HG02943 (cell line): ENCODE measurements at regions not wholly inside any gene's neighbourhood (a gene's known extent, or its start where the extent isn't known, plus 50 kb on each side); places are given as distances from the start of the nearest gene placed in this dataset.

Experiments used
- ATAC-seq: cut with Tn5 transposase; IDR thresholded peaks from one replicate; pipeline ENCODE4 v1.9.1; 2021; ENCODE audit warnings: mild to moderate bottlenecking, low read depth, moderate library complexity; ENCODE audit not compliant: unreplicated experiment

GRCh38 chr9:115985657-115986056, 167.9 kb upstream of the PAPPA start:
- ATAC-seq, result no peak

DNA sequence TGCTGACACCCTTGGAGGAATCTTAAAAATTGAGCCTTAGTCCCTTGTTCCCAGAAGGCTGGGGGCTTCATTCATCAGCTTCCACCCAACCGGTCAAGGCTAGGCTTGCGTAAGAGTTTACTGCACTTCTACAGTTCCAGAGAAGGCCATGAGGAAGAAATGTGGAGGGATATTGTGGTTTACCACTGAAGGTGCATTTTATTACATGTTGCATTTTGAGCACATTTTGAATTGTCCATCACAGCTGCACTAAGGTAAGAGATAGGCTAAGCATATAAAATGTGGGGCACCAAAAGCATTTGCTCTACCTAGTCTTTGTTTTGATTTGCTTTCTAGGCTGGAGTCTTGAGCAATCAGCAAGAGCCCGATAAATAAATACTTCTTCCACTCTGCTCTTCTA, 167.1 kb upstream of the PAPPA start:
- ATAC-seq, result no peak

- no peak for ATAC-seq
Observed at GRCh38 chr9:115988701-115989100, 164.9 kb upstream of the PAPPA start.

DNA sequence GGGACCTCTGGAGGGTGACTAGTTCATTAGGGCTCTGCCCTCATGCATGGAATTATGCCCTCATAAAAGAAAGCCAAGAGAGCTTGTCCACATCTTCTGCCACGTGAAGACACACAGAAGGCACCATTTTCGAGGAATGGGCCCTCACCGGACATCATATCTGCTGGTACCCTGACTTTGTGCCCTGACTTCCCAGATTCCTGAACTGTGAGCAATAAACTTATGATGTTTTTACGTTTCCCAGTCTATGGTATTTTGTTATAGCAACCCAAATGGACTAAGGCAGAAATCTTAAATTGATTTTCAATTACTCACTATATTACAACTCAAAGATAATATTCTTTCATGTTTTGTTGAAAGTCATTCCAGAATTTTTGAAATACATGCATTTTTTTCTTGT, 163.8 kb upstream of the PAPPA start:
- ATAC-seq, result no peak

DNA sequence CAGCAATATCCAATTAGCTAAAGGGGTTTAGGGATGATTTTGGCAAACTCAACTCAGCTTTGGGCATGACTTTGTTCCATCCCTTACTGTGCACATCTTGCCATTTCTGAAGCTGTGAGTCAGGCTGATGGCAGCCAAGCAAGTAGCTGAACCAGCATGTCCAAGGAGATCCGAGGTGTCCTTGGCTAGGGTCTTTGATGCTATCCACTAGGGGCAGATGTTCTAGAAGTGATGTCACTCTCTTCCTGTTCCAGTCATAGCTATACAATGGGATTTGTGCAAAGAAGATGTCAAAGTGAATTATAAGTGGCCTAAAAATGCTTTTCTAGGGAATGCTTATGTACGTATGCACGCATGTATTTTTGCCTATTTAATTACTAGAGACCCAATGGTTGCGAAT, 160.8 kb upstream of the PAPPA start:
- ATAC-seq, result no peak

- ATAC-seq, result no peak
Observed at GRCh38 chr9:115997923-115998322, 155.7 kb upstream of the PAPPA start.

- ATAC-seq, result no peak
Observed at GRCh38 chr9:115998666-115999065, 154.9 kb upstream of the PAPPA start.

- ATAC-seq, result no peak
Observed at GRCh38 chr9:115999498-115999897, 154.1 kb upstream of the PAPPA start.

GRCh38 chr9:116000748-116001329, 152.8 kb upstream of the PAPPA start:
- peak; percentile 59 for ATAC-seq

- no peak for ATAC-seq
Observed at GRCh38 chr9:116002181-116002580, 151.4 kb upstream of the PAPPA start.

GRCh38 chr9:116002624-116003023, 151.0 kb upstream of the PAPPA start:
- ATAC-seq, result no peak

- ATAC-seq, result no peak
Observed at GRCh38 chr9:116003397-116003796, 150.2 kb upstream of the PAPPA start.

- no peak for ATAC-seq
Observed at GRCh38 chr9:116005205-116005604, 148.4 kb upstream of the PAPPA start.

DNA sequence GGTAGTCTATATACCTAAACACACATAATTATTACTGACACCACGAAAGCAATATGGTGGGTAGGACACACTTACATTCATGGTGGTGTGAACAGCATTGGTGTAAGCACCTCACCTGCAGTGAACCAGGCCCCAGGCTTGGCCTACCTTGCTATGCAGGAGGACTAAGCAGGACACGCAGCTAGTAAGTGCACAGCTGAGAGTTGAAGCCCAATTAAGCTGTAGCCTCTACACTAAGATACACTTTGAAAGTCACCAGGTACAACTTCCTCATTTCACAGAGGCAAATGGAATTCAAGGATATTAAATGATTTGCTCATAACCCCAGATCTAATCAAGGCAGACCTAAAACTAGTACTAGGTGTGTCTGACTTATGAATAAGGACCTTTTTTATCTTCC, 145.8 kb upstream of the PAPPA start:
- no peak for ATAC-seq

DNA sequence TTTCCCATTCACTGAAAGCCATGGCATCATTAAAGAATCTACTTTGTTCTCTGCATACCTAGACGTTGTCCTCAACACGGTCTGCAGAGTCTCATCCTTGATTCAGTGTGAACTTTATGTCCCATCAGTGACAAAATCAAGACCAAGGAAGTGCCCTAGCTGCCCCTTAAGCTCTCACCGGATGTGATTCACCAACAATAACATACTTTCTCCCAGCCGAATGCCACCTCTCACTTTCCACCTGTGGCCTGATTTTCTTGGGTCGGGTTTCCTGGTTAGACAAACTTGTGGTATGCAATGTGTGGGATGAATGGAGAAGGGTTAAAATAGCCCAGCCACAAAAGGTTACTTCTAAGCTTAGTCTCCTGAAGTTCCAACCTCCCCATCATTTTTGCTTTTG, 145.3 kb upstream of the PAPPA start:
- ATAC-seq, result no peak

- no peak for ATAC-seq
Observed at GRCh38 chr9:116009420-116009819, 144.2 kb upstream of the PAPPA start.

DNA sequence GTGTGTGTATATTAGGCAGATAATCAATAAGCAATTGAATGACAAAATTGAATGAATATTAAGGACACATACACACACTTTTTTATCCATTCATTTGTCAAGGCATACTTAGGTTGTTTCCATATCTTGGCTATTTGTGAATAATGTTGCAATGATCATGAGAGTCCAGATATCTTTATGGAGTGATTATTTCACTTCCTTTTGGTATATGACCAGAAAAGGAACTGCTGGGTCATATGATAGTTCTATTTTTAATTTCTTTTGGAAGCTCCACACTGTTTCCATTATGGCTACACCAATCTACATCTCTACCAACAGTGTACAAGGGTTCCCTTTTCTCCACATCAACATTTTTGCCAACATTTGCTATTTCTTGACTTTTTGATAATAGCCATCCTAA, 137.7 kb upstream of the PAPPA start:
- no peak for ATAC-seq

- no peak for ATAC-seq
Observed at GRCh38 chr9:116020146-116020545, 133.4 kb upstream of the PAPPA start.

GRCh38 chr9:116020801-116021200, 132.8 kb upstream of the PAPPA start:
- ATAC-seq, result no peak

DNA sequence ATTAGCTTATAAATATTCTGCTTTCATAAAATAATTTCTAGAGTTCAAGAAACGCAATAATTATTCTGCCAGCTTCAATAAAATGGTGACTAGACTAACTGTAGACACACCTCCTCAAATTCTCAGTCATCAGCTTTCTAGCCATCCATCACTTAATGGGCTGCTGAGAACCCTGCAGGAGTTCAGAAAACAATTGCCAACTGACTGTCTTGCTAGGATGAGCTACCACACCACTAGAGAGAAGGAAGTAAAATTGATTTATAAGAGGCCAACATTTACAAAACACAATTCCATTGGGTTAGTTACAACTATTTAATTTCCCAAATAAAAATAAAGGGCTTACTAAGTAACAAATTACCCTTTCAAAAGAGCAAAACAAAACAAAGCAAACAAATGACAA, 126.5 kb upstream of the PAPPA start:
- ATAC-seq, result no peak

GRCh38 chr9:116027511-116027910, 126.1 kb upstream of the PAPPA start:
- ATAC-seq, result no peak

DNA sequence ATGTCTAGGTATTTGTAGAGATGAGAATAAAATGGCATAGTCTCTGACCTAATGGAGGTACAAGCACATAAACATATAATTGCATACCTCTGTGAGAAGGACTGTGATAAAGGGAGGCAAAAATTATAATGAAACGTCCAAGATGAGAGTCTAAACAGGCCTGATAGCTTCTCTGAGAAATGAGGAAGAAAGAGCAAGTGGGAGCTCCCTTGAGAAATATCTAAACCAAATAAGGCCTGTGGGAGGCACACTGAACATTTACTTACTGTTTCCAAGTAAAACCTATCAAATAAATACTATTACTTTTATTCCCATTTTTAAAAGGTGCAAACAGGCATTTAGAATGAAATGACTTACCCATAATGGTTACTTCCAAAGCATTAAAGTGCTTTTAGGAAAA, 125.6 kb upstream of the PAPPA start:
- ATAC-seq, result no peak

DNA sequence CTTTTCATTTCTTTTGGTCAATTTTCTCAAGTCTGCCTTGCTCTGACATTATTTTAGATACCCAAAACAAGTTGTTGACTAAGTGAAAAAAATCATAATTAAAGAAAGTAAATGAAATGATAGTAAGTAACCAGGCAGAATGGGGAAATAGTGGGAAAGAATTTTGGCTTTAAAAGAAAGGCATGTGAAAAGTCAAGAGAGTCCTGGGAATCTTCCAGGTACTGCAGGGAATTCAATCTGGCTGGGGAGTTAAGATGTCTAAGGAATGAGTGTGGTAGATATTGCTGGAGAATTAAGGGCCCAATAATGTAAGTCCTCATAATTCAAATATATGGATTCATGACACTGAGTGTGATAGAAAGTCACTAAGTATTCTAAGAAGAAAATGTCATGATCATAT, 123.1 kb upstream of the PAPPA start:
- ATAC-seq, result no peak
